ENCODE measurements at regions not wholly inside any gene's neighbourhood (a gene's known extent, or its start where the extent isn't known, plus 50 kb on each side); places are given as distances from the start of the nearest gene placed in this dataset.
"Not testable (repeated sequence)": the region's sequence is repeated elsewhere in the genome, so short reads cannot be mapped to it uniquely, and the experiment has no call there.

DNA sequence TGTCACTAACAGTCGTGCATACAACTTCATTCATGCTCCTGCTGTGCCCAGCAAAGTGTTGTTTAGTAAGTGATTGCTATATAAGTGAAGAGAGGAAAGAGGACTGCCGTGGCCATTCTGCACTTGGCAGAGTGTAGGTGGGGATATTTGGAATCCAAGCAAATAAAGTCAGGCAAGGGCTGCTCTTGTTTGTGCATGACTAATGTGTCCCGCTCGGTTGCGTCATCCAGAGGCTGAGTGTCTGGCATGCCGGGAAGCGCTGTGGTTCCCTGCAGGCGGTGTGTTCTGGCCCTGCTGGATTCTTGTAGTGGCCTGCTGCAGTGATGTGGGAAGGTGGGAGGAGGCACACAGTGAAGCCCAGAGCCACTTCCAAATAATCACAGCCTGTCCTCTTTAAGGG lies 136.9 kb upstream of the ANKH start:
- Histone ChIP-seq H3K27me3 (ENCODE audit: control insufficient read depth, insufficient read depth, low read length) (no peaks in the 10 kb centered on the region), H3K4me3 (ENCODE audit: low read depth, low read length) (no peak overlapping the region), H3K4me1 (ENCODE audit: control insufficient read depth, insufficient read depth, low read length) (no peaks in the 10 kb centered on the region), H3K9me3 (ENCODE audit: control insufficient read depth, insufficient read depth, low read length) (no peaks in the 10 kb centered on the region), H3K9ac (ENCODE audit: low read depth, low read length) (no peak overlapping the region), H3K36me3 (ENCODE audit: control insufficient read depth, insufficient read depth, low read length) (no peaks in the 10 kb centered on the region)

DNA sequence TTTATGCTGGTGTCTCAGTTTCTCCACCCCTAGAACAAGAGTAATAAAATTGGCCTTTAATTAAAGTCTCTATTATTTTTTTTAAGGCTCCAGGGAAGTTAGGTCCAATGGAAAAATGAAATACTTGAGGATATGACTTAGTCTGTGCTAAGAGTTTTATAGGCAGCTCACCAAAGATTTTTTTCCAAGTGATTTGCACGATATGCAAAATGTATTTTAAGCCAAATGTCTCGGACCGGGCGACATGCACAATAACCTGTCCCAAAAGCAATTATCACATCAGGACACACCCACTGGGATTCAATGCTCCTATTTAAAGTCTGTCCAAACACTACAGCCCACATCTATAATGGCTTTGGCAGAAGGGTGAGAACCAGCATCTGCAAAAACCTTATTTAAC lies 136.1 kb upstream of the ANKH start:
- no peaks in the 10 kb centered on the region for H3K9me3 ChIP-seq (ENCODE audit: control insufficient read depth, insufficient read depth, low read length)
- H3K9ac ChIP-seq (ENCODE audit: low read depth, low read length), result no peak overlapping the region
- H3K4me1 ChIP-seq (ENCODE audit: control insufficient read depth, insufficient read depth, low read length), result no peaks in the 10 kb centered on the region
- H3K4me3 ChIP-seq (ENCODE audit: low read depth, low read length), result no peak overlapping the region
- no peaks in the 10 kb centered on the region for H3K36me3 ChIP-seq (ENCODE audit: control insufficient read depth, insufficient read depth, low read length)
- no peaks in the 10 kb centered on the region for H3K27me3 ChIP-seq (ENCODE audit: control insufficient read depth, insufficient read depth, low read length)

DNA sequence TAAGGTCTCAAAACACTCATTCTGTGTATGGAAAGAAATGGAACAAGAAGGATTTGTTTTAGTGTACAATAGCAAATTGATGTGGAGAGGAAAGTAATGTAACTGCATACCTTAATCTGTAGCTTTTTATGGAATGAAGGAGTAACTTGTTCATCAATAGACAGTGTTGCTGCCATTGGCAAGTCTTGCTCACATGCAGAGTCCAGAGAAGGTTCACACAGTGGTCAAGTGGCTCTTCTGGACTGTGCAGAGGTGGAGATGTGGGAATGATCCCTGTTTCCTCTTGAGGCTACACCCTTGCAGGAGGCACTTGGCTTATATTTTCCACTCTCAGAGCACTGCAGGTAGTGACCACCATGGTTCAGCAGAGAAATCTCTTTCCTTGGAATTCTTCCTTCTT lies 132.9 kb upstream of the ANKH start:
- H3K27me3 ChIP-seq (ENCODE audit: control insufficient read depth, insufficient read depth, low read length), result no peaks in the 10 kb centered on the region
- no peaks in the 10 kb centered on the region for H3K9me3 ChIP-seq (ENCODE audit: control insufficient read depth, insufficient read depth, low read length)
- no peaks in the 10 kb centered on the region for H3K4me1 ChIP-seq (ENCODE audit: control insufficient read depth, insufficient read depth, low read length)
- H3K36me3 ChIP-seq (ENCODE audit: control insufficient read depth, insufficient read depth, low read length), result no peaks in the 10 kb centered on the region
- no peak overlapping the region for H3K9ac ChIP-seq (ENCODE audit: low read depth, low read length)
- H3K4me3 ChIP-seq (ENCODE audit: low read depth, low read length), result no peak overlapping the region

DNA sequence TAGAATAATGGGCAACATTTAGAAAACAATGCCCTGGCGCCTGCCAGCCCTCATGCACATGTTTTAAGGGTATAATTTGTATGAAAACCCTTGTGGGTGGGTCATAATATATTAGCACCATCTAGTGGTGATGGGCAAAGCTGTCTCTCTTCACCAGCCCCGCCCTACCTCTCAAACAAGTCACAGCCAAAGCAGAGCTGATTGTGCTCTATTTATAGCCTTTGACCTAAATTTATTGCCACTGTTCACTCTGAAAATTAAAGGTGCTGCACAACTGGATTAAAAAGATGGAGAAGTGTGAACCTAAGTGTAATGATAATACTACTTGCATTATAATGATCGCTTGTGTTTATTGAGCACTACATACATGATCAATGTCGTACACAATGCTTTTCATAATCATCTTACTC lies 131.9 kb upstream of the ANKH start:
- H3K9me3 ChIP-seq (ENCODE audit: control insufficient read depth, insufficient read depth, low read length), result no peaks in the 10 kb centered on the region
- no peaks in the 10 kb centered on the region for H3K27me3 ChIP-seq (ENCODE audit: control insufficient read depth, insufficient read depth, low read length)
- no peaks in the 10 kb centered on the region for H3K36me3 ChIP-seq (ENCODE audit: control insufficient read depth, insufficient read depth, low read length)
- no peak overlapping the region for H3K4me3 ChIP-seq (ENCODE audit: low read depth, low read length)
- no peak overlapping the region for H3K9ac ChIP-seq (ENCODE audit: low read depth, low read length)
- no peaks in the 10 kb centered on the region for H3K4me1 ChIP-seq (ENCODE audit: control insufficient read depth, insufficient read depth, low read length)

DNA sequence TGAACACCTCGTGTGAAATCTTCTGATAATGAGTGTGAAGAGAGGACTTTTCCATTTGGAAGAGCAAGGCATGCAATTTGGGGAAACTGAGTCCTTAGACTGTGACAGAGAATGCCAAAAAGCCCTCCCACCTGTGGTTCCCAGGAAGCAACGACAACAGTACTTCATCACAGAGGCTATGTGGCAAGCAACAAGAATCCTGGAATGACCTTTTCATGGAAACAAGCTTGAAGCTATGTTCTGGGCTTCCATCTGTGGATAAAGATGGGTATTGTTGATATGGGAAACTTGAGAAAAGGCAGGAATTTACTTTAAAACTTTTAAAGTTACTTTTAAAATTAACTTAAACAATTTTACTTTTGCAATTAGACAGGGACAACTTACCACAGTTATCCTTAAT lies 131.2 kb upstream of the ANKH start:
- H3K4me1 ChIP-seq (ENCODE audit: control insufficient read depth, insufficient read depth, low read length), result no peaks in the 10 kb centered on the region
- H3K4me3 ChIP-seq (ENCODE audit: low read depth, low read length), result no peak overlapping the region
- no peaks in the 10 kb centered on the region for H3K36me3 ChIP-seq (ENCODE audit: control insufficient read depth, insufficient read depth, low read length)
- no peaks in the 10 kb centered on the region for H3K27me3 ChIP-seq (ENCODE audit: control insufficient read depth, insufficient read depth, low read length)
- H3K9ac ChIP-seq (ENCODE audit: low read depth, low read length), result no peak overlapping the region
- no peaks in the 10 kb centered on the region for H3K9me3 ChIP-seq (ENCODE audit: control insufficient read depth, insufficient read depth, low read length)

DNA sequence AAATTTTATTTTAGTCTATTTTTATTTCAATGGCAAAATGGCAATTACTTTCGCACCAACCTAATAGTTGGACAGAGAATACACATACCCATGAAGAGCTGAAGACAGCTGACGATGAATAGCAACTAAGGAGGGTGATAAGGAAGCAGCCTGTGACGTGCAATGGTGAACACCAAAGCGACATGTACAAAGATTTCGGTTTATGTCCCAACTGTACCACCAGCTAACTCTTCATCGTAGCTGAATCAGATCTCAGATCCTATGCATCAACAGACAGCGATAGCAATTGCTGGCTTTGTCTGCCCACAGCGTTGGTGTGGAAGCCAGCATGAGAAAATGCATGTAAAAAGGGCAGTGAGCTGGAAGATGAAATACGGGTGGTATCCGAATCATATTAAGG lies 130.6 kb upstream of the ANKH start:
- Histone ChIP-seq H3K4me3 (ENCODE audit: low read depth, low read length) (no peak overlapping the region), H3K4me1 (ENCODE audit: control insufficient read depth, insufficient read depth, low read length) (no peaks in the 10 kb centered on the region), H3K27me3 (ENCODE audit: control insufficient read depth, insufficient read depth, low read length) (no peaks in the 10 kb centered on the region), H3K9me3 (ENCODE audit: control insufficient read depth, insufficient read depth, low read length) (no peaks in the 10 kb centered on the region), H3K9ac (ENCODE audit: low read depth, low read length) (no peak overlapping the region), H3K36me3 (ENCODE audit: control insufficient read depth, insufficient read depth, low read length) (no peaks in the 10 kb centered on the region)

DNA sequence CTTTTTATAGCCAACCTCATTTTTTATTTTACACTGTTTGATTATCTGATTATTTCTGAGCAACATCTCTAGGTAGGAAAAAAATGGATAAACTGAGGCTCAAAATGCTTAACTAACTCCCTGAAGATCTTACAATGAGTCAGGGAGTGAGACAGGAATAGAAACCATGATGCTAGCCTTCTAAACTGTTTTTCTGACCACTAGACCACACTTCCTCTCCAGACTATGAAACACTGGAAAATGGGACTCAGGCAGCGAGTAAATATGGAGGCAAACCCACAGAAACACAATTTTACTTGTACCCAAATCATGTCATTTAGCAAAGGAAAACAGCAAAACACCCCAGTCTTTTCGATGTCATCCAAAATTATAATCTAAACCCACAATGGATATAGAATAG lies 129.9 kb upstream of the ANKH start:
- no peaks in the 10 kb centered on the region for H3K9me3 ChIP-seq (ENCODE audit: control insufficient read depth, insufficient read depth, low read length)
- no peaks in the 10 kb centered on the region for H3K27me3 ChIP-seq (ENCODE audit: control insufficient read depth, insufficient read depth, low read length)
- no peak overlapping the region for H3K9ac ChIP-seq (ENCODE audit: low read depth, low read length)
- H3K4me3 ChIP-seq (ENCODE audit: low read depth, low read length), result no peak overlapping the region
- H3K4me1 ChIP-seq (ENCODE audit: control insufficient read depth, insufficient read depth, low read length), result no peaks in the 10 kb centered on the region
- no peaks in the 10 kb centered on the region for H3K36me3 ChIP-seq (ENCODE audit: control insufficient read depth, insufficient read depth, low read length)

DNA sequence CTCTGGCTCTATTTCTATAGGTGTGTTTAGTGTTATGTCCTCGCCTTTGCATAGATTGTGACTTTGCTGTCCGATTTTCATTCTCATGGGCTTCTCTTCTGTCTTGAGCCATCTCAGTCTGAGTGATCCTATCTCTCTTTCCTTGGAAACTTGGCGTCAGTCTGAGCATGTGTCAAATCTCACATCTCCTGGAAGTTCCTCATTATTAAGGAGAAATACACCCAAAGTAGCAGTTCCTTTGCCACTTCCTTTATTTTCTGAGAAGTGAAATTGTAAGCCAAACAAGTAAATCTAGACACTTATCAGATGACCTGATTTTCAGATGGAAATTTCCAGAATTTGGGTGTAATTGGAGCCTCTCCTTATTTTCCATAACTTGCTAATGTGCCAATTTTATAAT lies 126.9 kb upstream of the ANKH start:
- H3K27me3 ChIP-seq (ENCODE audit: control insufficient read depth, insufficient read depth, low read length), result no peaks in the 10 kb centered on the region
- H3K4me1 ChIP-seq (ENCODE audit: control insufficient read depth, insufficient read depth, low read length), result no peaks in the 10 kb centered on the region
- H3K4me3 ChIP-seq (ENCODE audit: low read depth, low read length), result no peak overlapping the region
- no peak overlapping the region for H3K9ac ChIP-seq (ENCODE audit: low read depth, low read length)
- no peaks in the 10 kb centered on the region for H3K9me3 ChIP-seq (ENCODE audit: control insufficient read depth, insufficient read depth, low read length)
- H3K36me3 ChIP-seq (ENCODE audit: control insufficient read depth, insufficient read depth, low read length), result no peaks in the 10 kb centered on the region

DNA sequence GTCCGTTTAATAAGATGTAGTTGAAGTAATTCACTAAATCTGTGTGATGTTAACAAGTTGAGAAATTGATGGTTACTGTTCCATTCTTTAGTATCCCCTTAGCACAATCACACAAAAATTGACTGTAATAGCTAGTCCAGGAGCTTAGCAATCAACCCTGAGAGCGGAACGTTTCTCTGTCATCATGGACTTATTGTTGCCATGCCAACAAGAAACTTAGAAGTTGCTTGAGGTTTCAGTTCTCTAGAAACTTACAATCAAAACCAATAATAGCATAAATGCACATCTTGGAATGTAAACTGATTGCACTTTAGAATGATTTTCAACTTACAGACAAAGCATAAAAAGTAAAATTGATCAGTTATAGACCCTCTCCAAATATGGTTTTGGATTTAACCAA lies 125.4 kb upstream of the ANKH start:
- Histone ChIP-seq H3K36me3 (ENCODE audit: control insufficient read depth, insufficient read depth, low read length) (no peaks in the 10 kb centered on the region), H3K27me3 (ENCODE audit: control insufficient read depth, insufficient read depth, low read length) (no peaks in the 10 kb centered on the region), H3K9me3 (ENCODE audit: control insufficient read depth, insufficient read depth, low read length) (no peaks in the 10 kb centered on the region), H3K4me3 (ENCODE audit: low read depth, low read length) (no peak overlapping the region), H3K4me1 (ENCODE audit: control insufficient read depth, insufficient read depth, low read length) (no peaks in the 10 kb centered on the region), H3K9ac (ENCODE audit: low read depth, low read length) (no peak overlapping the region)

DNA sequence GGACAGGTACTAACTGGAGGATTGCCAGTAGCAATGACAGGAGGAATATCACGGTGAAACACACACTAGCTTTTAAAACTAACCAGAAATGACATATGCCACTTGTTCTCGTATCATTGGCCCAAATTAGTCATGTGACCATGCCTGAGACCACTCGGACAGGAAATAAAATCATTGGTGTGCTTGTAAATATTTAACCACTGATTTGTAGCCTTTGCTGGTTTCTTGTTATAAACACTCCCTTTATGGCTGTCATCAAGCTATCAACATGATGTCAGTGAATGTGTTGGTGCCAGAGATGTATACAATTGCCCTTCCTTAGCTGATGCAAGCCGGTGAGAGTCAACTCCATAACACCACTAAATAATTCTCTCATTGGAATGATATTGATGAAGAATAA lies 123.7 kb upstream of the ANKH start:
- Histone ChIP-seq H3K9ac (ENCODE audit: low read depth, low read length) (no peak overlapping the region), H3K4me3 (ENCODE audit: low read depth, low read length) (no peak overlapping the region), H3K4me1 (ENCODE audit: control insufficient read depth, insufficient read depth, low read length) (no peaks in the 10 kb centered on the region), H3K9me3 (ENCODE audit: control insufficient read depth, insufficient read depth, low read length) (no peaks in the 10 kb centered on the region), H3K36me3 (ENCODE audit: control insufficient read depth, insufficient read depth, low read length) (no peaks in the 10 kb centered on the region), H3K27me3 (ENCODE audit: control insufficient read depth, insufficient read depth, low read length) (no peaks in the 10 kb centered on the region)

DNA sequence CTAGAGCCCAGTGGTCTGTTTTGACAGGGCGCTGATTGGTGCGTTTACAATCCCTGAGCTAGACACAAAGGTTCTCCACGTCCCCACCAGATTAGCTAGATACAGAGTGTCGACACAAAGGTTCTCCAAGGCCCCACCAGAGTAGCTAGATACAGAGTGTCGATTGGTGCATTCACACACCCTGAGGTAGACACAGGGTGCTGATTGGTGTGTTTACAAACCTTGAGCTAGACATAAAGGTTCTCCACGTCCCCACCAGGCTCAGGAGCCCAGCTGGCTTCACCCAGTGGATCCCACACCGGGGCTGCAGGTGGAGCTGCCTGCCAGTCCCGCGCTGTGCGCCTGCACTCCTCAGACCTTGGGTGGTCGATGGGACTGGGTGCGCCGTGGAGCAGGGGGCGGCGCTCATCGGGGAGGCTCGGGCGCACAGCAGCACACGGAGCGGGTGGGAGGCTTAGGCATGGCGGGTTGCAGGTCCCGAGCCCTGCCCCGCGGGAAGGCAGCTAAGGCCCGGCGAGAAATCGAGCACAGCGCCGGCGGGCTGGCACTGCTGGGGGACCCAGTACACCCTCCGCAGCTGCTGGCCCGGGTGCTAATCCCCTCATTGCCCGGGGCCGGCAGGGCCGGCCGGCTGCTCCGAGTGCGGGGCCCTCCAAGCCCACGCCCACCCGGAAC lies 122.0 kb upstream of the ANKH start:
- not testable (repeated sequence) for H3K9me3 ChIP-seq (ENCODE audit: control insufficient read depth, insufficient read depth, low read length); H3K4me1 ChIP-seq (ENCODE audit: control insufficient read depth, insufficient read depth, low read length); H3K27me3 ChIP-seq (ENCODE audit: control insufficient read depth, insufficient read depth, low read length); H3K9ac ChIP-seq (ENCODE audit: low read depth, low read length); H3K36me3 ChIP-seq (ENCODE audit: control insufficient read depth, insufficient read depth, low read length); H3K4me3 ChIP-seq (ENCODE audit: low read depth, low read length)

DNA sequence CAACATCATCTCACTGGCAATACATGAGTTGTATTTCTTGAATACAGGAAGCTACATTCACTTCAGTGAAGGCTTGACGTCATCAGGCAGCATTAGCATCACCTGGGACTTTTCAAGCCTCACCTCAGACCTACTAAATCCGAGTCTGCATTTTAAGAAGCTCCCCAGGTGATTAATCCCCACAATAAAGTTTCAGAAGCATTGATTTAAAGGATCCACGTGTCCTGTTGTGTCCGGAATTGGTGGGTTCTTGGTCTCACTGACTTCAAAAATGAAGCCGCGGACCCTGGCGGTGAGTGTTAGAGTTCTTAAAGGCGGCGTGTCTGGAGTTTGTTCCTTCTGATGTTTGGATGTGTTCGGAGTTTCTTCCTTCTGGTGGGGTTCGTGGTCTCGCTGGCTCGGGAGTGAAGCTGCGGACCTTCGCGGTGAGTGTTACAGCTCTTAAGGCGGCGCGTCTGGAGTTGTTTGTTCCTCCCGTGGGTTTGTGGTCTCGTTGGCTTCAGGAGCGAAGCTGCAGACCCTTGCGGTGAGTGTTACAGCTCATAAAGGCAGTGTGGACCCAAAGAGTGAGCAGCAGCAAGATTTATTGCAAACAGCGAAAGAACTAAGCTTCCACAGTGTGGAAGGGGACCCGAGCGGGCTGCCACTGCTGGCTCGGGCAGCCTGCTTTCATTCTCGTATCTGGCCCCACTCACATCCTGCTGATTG lies 121.3 kb upstream of the ANKH start:
- not testable (repeated sequence) for H3K4me1 ChIP-seq (ENCODE audit: control insufficient read depth, insufficient read depth, low read length); H3K4me3 ChIP-seq (ENCODE audit: low read depth, low read length); H3K9me3 ChIP-seq (ENCODE audit: control insufficient read depth, insufficient read depth, low read length); H3K9ac ChIP-seq (ENCODE audit: low read depth, low read length); H3K27me3 ChIP-seq (ENCODE audit: control insufficient read depth, insufficient read depth, low read length); H3K36me3 ChIP-seq (ENCODE audit: control insufficient read depth, insufficient read depth, low read length)

Measured in iPS-15b (cell line).